ENCODE measurements at regions not wholly inside any gene's neighbourhood (a gene's known extent, or its start where the extent isn't known, plus 50 kb on each side); places are given as distances from the start of the nearest gene placed in this dataset.

DNA sequence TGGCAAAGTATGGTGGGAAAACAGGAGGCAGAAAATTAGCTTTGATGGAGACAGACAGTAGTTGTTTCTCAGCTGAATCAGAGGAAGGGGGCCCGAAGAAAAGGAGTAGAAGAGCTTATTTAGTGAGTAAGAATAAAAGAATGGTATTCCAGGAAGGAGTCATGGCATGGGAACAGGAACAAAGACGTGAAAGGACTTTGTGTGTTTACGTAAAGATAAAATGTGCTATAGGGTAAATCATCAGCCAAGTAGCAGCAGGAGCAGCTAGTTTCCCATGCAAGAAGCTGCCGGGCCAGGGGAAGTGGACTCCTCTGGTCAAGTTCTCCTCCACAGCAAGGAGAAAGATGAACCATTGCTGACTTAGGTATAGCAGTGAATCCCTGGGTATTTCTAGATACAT lies 454.5 kb downstream of the HINT1 start:
- H3K4me3 ChIP-seq (ENCODE audit: low read depth in 1 of 2, low read length in 1 of 2) = no peak overlapping the region
- no peaks in the 10 kb centered on the region for H3K36me3 ChIP-seq
- H3K27me3 ChIP-seq = no peaks in the 10 kb centered on the region
- no peak overlapping the region for H3K27ac ChIP-seq
- TF ChIP-seq, protein P1, sequence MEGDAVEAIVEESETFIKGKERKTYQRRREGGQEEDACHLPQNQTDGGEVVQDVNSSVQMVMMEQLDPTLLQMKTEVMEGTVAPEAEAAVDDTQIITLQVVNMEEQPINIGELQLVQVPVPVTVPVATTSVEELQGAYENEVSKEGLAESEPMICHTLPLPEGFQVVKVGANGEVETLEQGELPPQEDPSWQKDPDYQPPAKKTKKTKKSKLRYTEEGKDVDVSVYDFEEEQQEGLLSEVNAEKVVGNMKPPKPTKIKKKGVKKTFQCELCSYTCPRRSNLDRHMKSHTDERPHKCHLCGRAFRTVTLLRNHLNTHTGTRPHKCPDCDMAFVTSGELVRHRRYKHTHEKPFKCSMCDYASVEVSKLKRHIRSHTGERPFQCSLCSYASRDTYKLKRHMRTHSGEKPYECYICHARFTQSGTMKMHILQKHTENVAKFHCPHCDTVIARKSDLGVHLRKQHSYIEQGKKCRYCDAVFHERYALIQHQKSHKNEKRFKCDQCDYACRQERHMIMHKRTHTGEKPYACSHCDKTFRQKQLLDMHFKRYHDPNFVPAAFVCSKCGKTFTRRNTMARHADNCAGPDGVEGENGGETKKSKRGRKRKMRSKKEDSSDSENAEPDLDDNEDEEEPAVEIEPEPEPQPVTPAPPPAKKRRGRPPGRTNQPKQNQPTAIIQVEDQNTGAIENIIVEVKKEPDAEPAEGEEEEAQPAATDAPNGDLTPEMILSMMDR (IDR thresholded peaks at IDR 0.05) = no peak
- H3K4me1 ChIP-seq (ENCODE audit: control insufficient read depth in 1 of 2, insufficient read depth in 1 of 2, low read depth in 1 of 2, low read length in 1 of 2) = no peaks in the 10 kb centered on the region
- no peaks in the 10 kb centered on the region for H3K9me3 ChIP-seq

GRCh38 chr5:130708754-130709153 lies 456.3 kb downstream of the HINT1 start:
- TF ChIP-seq, protein P1 (IDR thresholded peaks at IDR 0.05) = no peak
- H3K4me1 ChIP-seq (ENCODE audit: control insufficient read depth in 1 of 2, insufficient read depth in 1 of 2, low read depth in 1 of 2, low read length in 1 of 2) = no peaks in the 10 kb centered on the region
- no peaks in the 10 kb centered on the region for H3K27me3 ChIP-seq
- no peak overlapping the region for H3K27ac ChIP-seq
- H3K9me3 ChIP-seq = no peaks in the 10 kb centered on the region
- H3K4me3 ChIP-seq (ENCODE audit: low read depth in 1 of 2, low read length in 1 of 2) = no peak overlapping the region
- no peaks in the 10 kb centered on the region for H3K36me3 ChIP-seq

DNA sequence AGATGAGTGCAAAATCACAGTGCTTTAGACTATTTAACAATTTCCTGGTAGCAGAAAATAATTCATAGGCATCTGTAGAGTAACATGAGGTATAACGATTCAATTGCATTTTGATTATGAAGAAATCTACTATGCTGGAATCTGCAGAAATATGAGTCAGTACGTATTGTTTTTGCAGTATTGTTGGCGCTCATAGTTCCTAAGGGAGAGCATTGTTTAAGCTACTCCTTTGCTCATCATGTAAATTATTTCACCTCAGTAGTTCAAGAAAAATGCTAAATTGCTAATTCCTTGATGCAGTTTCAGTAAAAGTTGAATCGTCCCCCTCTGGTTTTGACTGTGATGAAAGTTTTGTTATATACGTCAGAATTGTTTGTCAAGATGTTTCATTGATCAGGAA lies 458.4 kb downstream of the HINT1 start:
- no peaks in the 10 kb centered on the region for H3K4me1 ChIP-seq (ENCODE audit: control insufficient read depth in 1 of 2, insufficient read depth in 1 of 2, low read depth in 1 of 2, low read length in 1 of 2)
- no peak overlapping the region for H3K27ac ChIP-seq
- no peaks in the 10 kb centered on the region for H3K9me3 ChIP-seq
- no peaks in the 10 kb centered on the region for H3K36me3 ChIP-seq
- TF ChIP-seq, protein P1 (IDR thresholded peaks at IDR 0.05) = no peak
- H3K27me3 ChIP-seq = no peaks in the 10 kb centered on the region
- H3K4me3 ChIP-seq (ENCODE audit: low read depth in 1 of 2, low read length in 1 of 2) = no peak overlapping the region

DNA sequence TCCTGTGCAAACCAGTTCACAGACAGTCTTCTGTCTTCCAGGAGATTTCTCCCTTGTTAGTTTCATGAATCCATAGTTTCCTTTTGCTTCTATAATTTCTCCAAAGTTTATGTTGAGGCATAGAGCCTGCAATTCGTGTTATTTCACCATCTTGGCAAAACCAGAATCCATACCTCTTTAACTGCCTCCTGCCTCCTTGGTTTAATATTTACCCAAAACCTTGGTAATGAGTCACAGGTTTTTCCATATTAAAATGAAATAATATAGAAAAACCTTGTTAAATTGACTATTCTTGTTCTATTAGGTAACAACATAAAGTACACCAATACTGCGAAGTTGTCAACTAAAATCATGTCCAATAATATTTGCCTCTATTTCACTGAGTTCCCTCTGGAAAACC lies 459.7 kb downstream of the HINT1 start:
- Histone ChIP-seq H3K27ac (no peak overlapping the region), H3K9me3 (no peaks in the 10 kb centered on the region), H3K4me3 (ENCODE audit: low read depth in 1 of 2, low read length in 1 of 2) (no peak overlapping the region), H3K36me3 (no peaks in the 10 kb centered on the region), H3K27me3 (no peaks in the 10 kb centered on the region), H3K4me1 (ENCODE audit: control insufficient read depth in 1 of 2, insufficient read depth in 1 of 2, low read depth in 1 of 2, low read length in 1 of 2) (no peaks in the 10 kb centered on the region)
- TF ChIP-seq, protein P1 (IDR thresholded peaks at IDR 0.05) = no peak

DNA sequence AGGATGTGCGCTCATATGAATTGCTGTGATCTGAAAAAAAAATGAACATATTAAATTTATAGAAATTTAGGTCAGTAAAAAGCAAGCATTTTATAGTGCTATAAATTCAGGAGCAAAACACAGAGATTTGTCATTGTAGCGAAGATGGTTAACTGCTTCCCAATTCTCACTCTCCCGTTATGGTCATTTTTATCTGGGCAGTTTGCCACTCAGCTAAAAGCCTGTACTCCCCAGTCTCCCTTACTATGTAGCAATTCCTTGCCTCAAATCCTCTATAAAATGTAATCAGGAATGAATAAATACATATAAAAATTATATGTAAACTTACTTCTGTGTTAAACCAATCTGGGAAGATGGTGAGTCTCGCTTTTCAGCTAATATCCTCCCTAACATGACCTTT lies 471.5 kb downstream of the HINT1 start:
- no peaks in the 10 kb centered on the region for H3K4me1 ChIP-seq (ENCODE audit: control insufficient read depth in 1 of 2, insufficient read depth in 1 of 2, low read depth in 1 of 2, low read length in 1 of 2)
- no peak overlapping the region for H3K4me3 ChIP-seq (ENCODE audit: low read depth in 1 of 2, low read length in 1 of 2)
- TF ChIP-seq, protein P1 (IDR thresholded peaks at IDR 0.05) = no peak
- no peaks in the 10 kb centered on the region for H3K27me3 ChIP-seq
- H3K9me3 ChIP-seq = no peaks in the 10 kb centered on the region
- no peak overlapping the region for H3K27ac ChIP-seq
- H3K36me3 ChIP-seq = no peaks in the 10 kb centered on the region

DNA sequence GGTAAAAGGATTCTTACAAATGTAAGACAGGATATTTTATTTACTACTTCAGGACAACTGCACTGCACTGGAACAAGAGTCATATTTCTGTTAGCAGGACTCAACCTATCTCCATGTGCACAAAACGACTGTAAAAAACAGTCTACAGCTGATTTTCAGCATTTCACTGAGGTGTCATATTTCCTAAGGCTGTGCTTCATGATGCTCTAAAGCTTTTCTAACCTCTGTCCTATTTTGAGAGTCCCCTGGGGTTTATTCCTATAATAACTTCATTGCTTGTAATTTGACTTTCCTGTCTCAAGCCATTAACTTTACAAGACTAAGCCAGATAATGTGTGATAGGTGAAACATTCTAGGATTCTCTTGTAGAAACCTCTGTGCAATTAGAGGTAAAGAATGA lies 472.3 kb downstream of the HINT1 start:
- TF ChIP-seq, protein P1 (IDR thresholded peaks at IDR 0.05) = no peak
- Histone ChIP-seq H3K4me1 (ENCODE audit: control insufficient read depth in 1 of 2, insufficient read depth in 1 of 2, low read depth in 1 of 2, low read length in 1 of 2) (no peaks in the 10 kb centered on the region), H3K4me3 (ENCODE audit: low read depth in 1 of 2, low read length in 1 of 2) (no peak overlapping the region), H3K27me3 (no peaks in the 10 kb centered on the region), H3K9me3 (no peaks in the 10 kb centered on the region), H3K27ac (no peak overlapping the region), H3K36me3 (no peaks in the 10 kb centered on the region)

Data from neutrophil (primary cell).